ENCODE measurements at regions not wholly inside any gene's neighbourhood (a gene's known extent, or its start where the extent isn't known, plus 50 kb on each side); places are given as distances from the start of the nearest gene placed in this dataset.

- ATAC-seq (no peak), DNase-seq (ENCODE audit: low read depth, low spot score) (no peak), FAIRE-seq (no peak)
- WGBS (ENCODE audit: insufficient coverage, insufficient replicate concordance, low lambda C conversion rate, missing lambda C conversion rate) = 54% methylated on average over 3 of the region's 3 CpGs
- H3K9ac ChIP-seq (ENCODE audit: control insufficient read depth, insufficient read depth, low read length) = no peak overlapping the region
- intact Hi-C loops (cut with micrococcal nuclease; ENCODE audit: unreplicated experiment) = no loop called here
- H3K27ac ChIP-seq (ENCODE audit: control insufficient read depth, insufficient read depth) = no peak overlapping the region
- CTCF ChIA-PET = no interaction called here
- no peaks in the 10 kb centered on the region for H4K20me1 ChIP-seq (ENCODE audit: control insufficient read depth, insufficient read depth)
- no peak for TF ChIP-seq JUNB (IDR thresholded peaks at IDR 0.05)
- TF ChIP-seq EZH2 (IDR thresholded peaks at IDR 0.05; ENCODE audit: borderline replicate concordance, control insufficient read depth, low read depth, low read length) = no peak
- no peak for TF ChIP-seq ZBED1 (IDR thresholded peaks at IDR 0.05; ENCODE audit: borderline replicate concordance)
- no peak for TF ChIP-seq POLR2AphosphoS2 (IDR thresholded peaks at IDR 0.05; ENCODE audit: low read depth, low read length)
- TF ChIP-seq POLR2AphosphoS5 (IDR thresholded peaks at IDR 0.05; ENCODE audit: low read length) = no peak
- TF ChIP-seq HDAC6 (IDR thresholded peaks at IDR 0.05; ENCODE audit: unreplicated experiment) = no peak
- no peak for TF ChIP-seq SREBF1 (IDR thresholded peaks at IDR 0.05; ENCODE audit: low read length)
- TF ChIP-seq CEBPB (IDR thresholded peaks at IDR 0.05; ENCODE audit: borderline replicate concordance in 1 of 2, low read depth in 2 of 2, low read length in 2 of 2) = no peak
- no peak for TF ChIP-seq KAT2A (conservative IDR thresholded peaks at IDR 0.05; ENCODE audit: control insufficient read depth, low read depth, low read length)
- no peak for TF ChIP-seq KDM1A (IDR thresholded peaks at IDR 0.05; ENCODE audit: borderline replicate concordance)
- no peak for TF ChIP-seq BMI1 (IDR thresholded peaks at IDR 0.05; ENCODE audit: borderline replicate concordance)
- TF ChIP-seq STAT3 (IDR thresholded peaks at IDR 0.05; ENCODE audit: low read depth, low read length) = no peak
- TF ChIP-seq TBL1XR1 (IDR thresholded peaks at IDR 0.05; ENCODE audit: low read depth, low read length) = no peak
- TF ChIP-seq CHD2 (IDR thresholded peaks at IDR 0.05; ENCODE audit: borderline replicate concordance, low read depth, low read length) = no peak
- TF ChIP-seq BACH1 (IDR thresholded peaks at IDR 0.05; ENCODE audit: borderline replicate concordance) = no peak
- TF ChIP-seq ZBTB33 (IDR thresholded peaks at IDR 0.05) = no peak
- TF ChIP-seq KLF5 (IDR thresholded peaks at IDR 0.05; ENCODE audit: partially characterized antibody) = no peak
- TF ChIP-seq MYB (IDR thresholded peaks at IDR 0.05; ENCODE audit: borderline replicate concordance, low read depth, low read length) = no peak
- no peak for TF ChIP-seq MYC (IDR thresholded peaks at IDR 0.05; ENCODE audit: insufficient read depth, insufficient read length, insufficient replicate concordance, low read length, severe bottlenecking)
- no peak for TF ChIP-seq ZZZ3 (IDR thresholded peaks at IDR 0.05; ENCODE audit: control insufficient read depth, insufficient read length, low read depth)
- no peak overlapping the region for H3K4me2 ChIP-seq (ENCODE audit: control insufficient read depth, insufficient read depth)
- no peaks in the 10 kb centered on the region for H3K36me3 ChIP-seq (ENCODE audit: control insufficient read depth in 2 of 2, insufficient read depth in 2 of 2, low read length in 1 of 2)
- H3K4me1 ChIP-seq (ENCODE audit: control insufficient read depth, insufficient read depth, low read length) = no peaks in the 10 kb centered on the region
- no peak overlapping the region for H3K4me3 ChIP-seq
- BruUV-seq (replicated peaks) = no TSS peak
- RAD21 ChIA-PET (ENCODE audit: unreplicated experiment) = no interaction called here
- no peaks in the 10 kb centered on the region for H3K79me2 ChIP-seq (ENCODE audit: control insufficient read depth, insufficient read depth, low read length)
- POLR2A ChIA-PET = no interaction called here
- in situ Hi-C loops (cut with MboI) = no loop called here
- no peak overlapping the region for H2AFZ ChIP-seq (ENCODE audit: control insufficient read depth, low read depth, low read length)
- H3K9me3 ChIP-seq (replicated peaks; ENCODE audit: control insufficient read depth, insufficient read depth, low read length) = no peaks in the 10 kb centered on the region
- no peaks in the 10 kb centered on the region for H3K27me3 ChIP-seq (replicated peaks in 1 of 2; ENCODE audit: control insufficient read depth in 2 of 2, insufficient read depth in 2 of 2, low read length in 1 of 2)
- SMC1A ChIA-PET (ENCODE audit: uncharacterized antibody, unreplicated experiment) = no interaction called here
These were observed 952.1 kb downstream of the DIAPH3 start for GRCh38 chr13:59211606-59212005.
